SK-N-SH (cell line): ENCODE measurements at regions not wholly inside any gene's neighbourhood (a gene's known extent, or its start where the extent isn't known, plus 50 kb on each side); places are given as distances from the start of the nearest gene placed in this dataset.

Source experiments
- CTCF ChIA-PET: fragments of 300-600, 350-600 bp; formaldehyde crosslinking; extraction: SDS; loops from one replicate; lab custom pipeline; 2021; lab: Yijun Ruan, JAX
- POLR2A ChIA-PET: fragments of 350-600 bp; sonication (Branson Sonifier 250); formaldehyde crosslinking; extraction: SDS; loops from one replicate; lab custom pipeline; 2020; ENCODE audit warnings: antibody characterized with exemption, inconsistent platforms; lab: Yijun Ruan, JAX
- DNase-seq: peaks from one replicate; pipeline ENCODE4 v3.0.0; 2012
- H2AFZ ChIP-seq: fragments of 200-600 bp; sonication (generic); 2 replicates; pipeline ENCODE4 v1.8.1; 2016; ENCODE audit warnings: antibody characterized with exemption, mild to moderate bottlenecking, low read depth
- H3F3A ChIP-seq: fragments of 200-600 bp; sonication (generic); replicated peaks from 2 replicates; pipeline ENCODE3; 2016; ENCODE audit warnings: antibody characterized with exemption, mild to moderate bottlenecking; ENCODE audit not compliant: insufficient read depth
- H3K27ac ChIP-seq, 2 experiments: fragments of 200-500 bp in 1 of 2; fragments of 200-600 bp in 1 of 2; sonication (Bioruptor generic) in 1 of 2; sonication (generic), shearing (Covaris generic) in 1 of 2; 2 replicates each; pipeline versions ENCODE4 v1.5.1 to v1.6.1; 2014 to 2016; ENCODE audit warnings: low read depth in 2 of 2, inconsistent platforms in 1 of 2, low read length in 1 of 2, mild to moderate bottlenecking in 1 of 2, mixed read lengths in 1 of 2
- H3K27me3 ChIP-seq: fragments of 200-600 bp; sonication (generic), shearing (Covaris generic); 2 replicates; pipeline ENCODE4 v1.6.1; 2016; ENCODE audit warnings: mixed run types; ENCODE audit not compliant: insufficient read depth
- H3K36me3 ChIP-seq, 2 experiments: fragments of 200-500 bp in 1 of 2; fragments of 200-600 bp in 1 of 2; sonication (Bioruptor generic) in 1 of 2; sonication (generic) in 1 of 2; replicated peaks in 1 of 2; 2 replicates each; pipeline versions ENCODE3 to v1.5.1; 2014 to 2016; ENCODE audit warnings: low read length in 1 of 2, mild to moderate bottlenecking in 1 of 2; ENCODE audit not compliant: insufficient read depth in 2 of 2, control insufficient read depth in 1 of 2
- H3K4me1 ChIP-seq, 2 experiments: fragments of 200-500 bp in 1 of 2; fragments of 200-600 bp in 1 of 2; sonication (Bioruptor generic) in 1 of 2; sonication (generic), shearing (Covaris generic) in 1 of 2; 2 replicates each; pipeline versions ENCODE4 v1.5.1 to v1.6.1; 2014 to 2016; ENCODE audit warnings: low read depth in 1 of 2, low read length in 1 of 2, mixed run types in 1 of 2; ENCODE audit not compliant: insufficient read depth in 2 of 2, control insufficient read depth in 1 of 2
- H3K4me2 ChIP-seq: fragments of 200-600 bp; sonication (generic), shearing (Covaris generic); 2 replicates; pipeline ENCODE4 v1.6.1; 2017; ENCODE audit warnings: mixed run types
- H3K4me3 ChIP-seq, 2 experiments: fragments of 200-500 bp in 1 of 2; fragments of 200-600 bp in 1 of 2; sonication (Bioruptor generic) in 1 of 2; sonication (generic), shearing (Covaris generic) in 1 of 2; 2 replicates each; pipeline versions ENCODE4 v1.5.1 to v1.8.1; 2014 to 2016; ENCODE audit warnings: low read depth in 2 of 2, inconsistent platforms in 1 of 2, low read length in 1 of 2, mild to moderate bottlenecking in 1 of 2, mixed read lengths in 1 of 2, moderate library complexity in 1 of 2
- H3K79me2 ChIP-seq: fragments of 200-600 bp; sonication (generic); 2 replicates; pipeline ENCODE4 v1.8.1; 2017; ENCODE audit warnings: mild to moderate bottlenecking; ENCODE audit not compliant: insufficient read depth
- H3K9ac ChIP-seq: fragments of 200-600 bp; sonication (generic); 2 replicates; pipeline ENCODE4 v1.6.1; 2017; ENCODE audit warnings: mixed run types
- H3K9me2 ChIP-seq: fragments of 200-600 bp; sonication (generic); 2 replicates; pipeline ENCODE4 v1.6.1; 2017; ENCODE audit warnings: mixed run types
- H3K9me3 ChIP-seq: fragments of 200-600 bp; sonication (generic); 2 replicates; pipeline ENCODE4 v1.6.1; 2017; ENCODE audit warnings: mixed run types, mild to moderate bottlenecking, moderate library complexity
- H4K20me1 ChIP-seq: fragments of 200-600 bp; sonication (generic); 2 replicates; pipeline ENCODE4 v1.6.1; 2017; ENCODE audit warnings: mild to moderate bottlenecking, mixed run types; ENCODE audit not compliant: insufficient read depth
- CHD2 ChIP-seq: fragments of 150-350 bp; IDR thresholded peaks from 2 replicates; pipeline ENCODE4 v1.6.1; 2018; ENCODE audit warnings: low read length; ENCODE audit not compliant: partially characterized antibody
- ELF1 ChIP-seq: IDR thresholded peaks from 2 replicates; pipeline ENCODE4 v1.4.0; 2012
- EP300 ChIP-seq, 2 experiments: IDR thresholded peaks; 2 replicates each; pipeline versions ENCODE4 v1.4.0 to v1.6.1; 2012; ENCODE audit warnings: borderline replicate concordance in 1 of 2, low read depth in 1 of 2, low read length in 1 of 2
- GABPA ChIP-seq: IDR thresholded peaks from 2 replicates; pipeline ENCODE4 v1.4.0; 2012; ENCODE audit warnings: low read depth, mild to moderate bottlenecking
- GATA2 ChIP-seq: sonication (generic); formaldehyde crosslinking; IDR thresholded peaks from 2 replicates; pipeline ENCODE4 v1.5.0; 2020; ENCODE audit warnings: mild to moderate bottlenecking, missing genetic modification reagents
- IRF3 ChIP-seq: fragments of 150-350 bp; IDR thresholded peaks from 2 replicates; pipeline ENCODE4 v1.6.1; 2016; ENCODE audit warnings: mild to moderate bottlenecking, low read depth, low read length
- JUND ChIP-seq: IDR thresholded peaks from 2 replicates; pipeline ENCODE4 v1.4.0; 2012
- MEF2A ChIP-seq: IDR thresholded peaks from 2 replicates; pipeline ENCODE4 v1.4.0; 2012; ENCODE audit warnings: low read depth, borderline replicate concordance
- MXI1 ChIP-seq: IDR thresholded peaks from 2 replicates; pipeline ENCODE4 v1.6.1; 2012; ENCODE audit warnings: mild to moderate bottlenecking, low read depth, low read length, improper control_type of control experiment
- NFIC ChIP-seq: IDR thresholded peaks from 2 replicates; pipeline ENCODE4 v1.4.0; 2012; ENCODE audit warnings: borderline replicate concordance
- POLR2AphosphoS5 ChIP-seq: IDR thresholded peaks from 2 replicates; pipeline ENCODE4 v1.6.1; 2012; ENCODE audit warnings: low read depth, low read length
- RCOR1 ChIP-seq: fragments of 150-350 bp; IDR thresholded peaks from 2 replicates; pipeline ENCODE4 v1.6.1; 2017; ENCODE audit warnings: antibody characterized with exemption, low read length
- RFX5 ChIP-seq: IDR thresholded peaks from 2 replicates; pipeline ENCODE4 v1.6.1; 2012; ENCODE audit warnings: mild to moderate bottlenecking, improper control_type of control experiment, low read length
- RXRA ChIP-seq: IDR thresholded peaks from 2 replicates; pipeline ENCODE4 v1.4.0; 2012; ENCODE audit warnings: low read depth, mild to moderate bottlenecking, borderline replicate concordance
- SIN3A ChIP-seq: IDR thresholded peaks from 2 replicates; pipeline ENCODE4 v1.6.1; 2012; ENCODE audit warnings: low read depth, mild to moderate bottlenecking, low read length, moderate library complexity, borderline replicate concordance
- TCF12 ChIP-seq: IDR thresholded peaks from 2 replicates; pipeline ENCODE4 v1.4.0; 2012
- TEAD4 ChIP-seq: IDR thresholded peaks from 2 replicates; pipeline ENCODE4 v1.4.0; 2012; ENCODE audit warnings: mild to moderate bottlenecking, borderline replicate concordance; ENCODE audit not compliant: insufficient read depth
- USF1 ChIP-seq: IDR thresholded peaks from 2 replicates; pipeline ENCODE4 v1.4.0; 2012; ENCODE audit warnings: low read depth, borderline replicate concordance
- WGBS: methylation state at CpG from one replicate; pipeline ENCODE4 v1.1.6; 2017; ENCODE audit warnings: low lambda C conversion rate; 5-methylcytosine and 5-hydroxymethylcytosine counted together
- TF ChIP-seq, protein P1 (sequence below): fragments of 200-600 bp; sonication (generic); IDR thresholded peaks from 2 replicates; pipeline ENCODE4 v1.6.1; 2017; ENCODE audit warnings: antibody characterized with exemption, mild to moderate bottlenecking, moderate library complexity
- TF ChIP-seq, protein P2 (sequence below): fragments of 150-350 bp; IDR thresholded peaks from 2 replicates; pipeline ENCODE4 v1.6.1; 2017; ENCODE audit warnings: antibody characterized with exemption, low read length, low read depth, borderline replicate concordance

DNA sequence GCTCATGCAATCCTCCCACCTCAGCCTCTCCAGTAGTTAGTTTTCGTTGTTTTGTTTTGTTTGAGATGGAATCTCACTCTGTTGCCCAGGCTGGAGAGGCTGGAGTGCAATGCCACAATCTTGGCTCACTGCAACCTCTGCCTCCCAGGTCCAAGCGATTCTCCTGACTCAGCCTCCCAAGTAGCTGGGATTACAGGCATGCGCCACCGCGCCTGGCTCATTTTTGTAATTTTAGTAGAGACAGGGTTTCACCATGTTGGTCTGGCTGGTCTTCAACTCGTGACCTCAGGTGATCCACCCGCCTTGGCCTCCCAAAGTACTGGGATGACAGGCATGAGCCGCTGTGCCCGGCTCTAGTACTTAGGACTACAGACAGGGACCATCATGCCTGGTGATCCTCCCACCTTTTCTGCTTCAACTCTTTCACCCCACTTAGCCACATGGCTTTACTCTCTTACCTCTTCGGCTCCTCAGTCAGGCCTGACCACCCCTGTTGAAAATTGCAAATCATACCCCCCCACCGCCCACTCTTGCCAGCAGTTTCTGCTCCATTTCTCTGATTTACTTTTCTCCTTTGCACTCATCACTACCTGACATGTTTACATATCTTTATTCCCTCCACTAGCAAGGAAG lies 157.1 kb upstream of the GRK3 start:
- Histone ChIP-seq H3K36me3 (no peaks in the 10 kb centered on the region), H2AFZ (no peak overlapping the region), H3K4me1 (peaks cover 0 to 19% of the 10 kb centered on the region in 2 experiments; a peak in 1 of 4 replicates), H3K9me2 (no peaks in the 10 kb centered on the region), H3F3A (no peaks in the 10 kb centered on the region), H3K79me2 (peaks cover 7% of the 10 kb centered on the region), H3K9me3 (no peaks in the 10 kb centered on the region), H3K27ac (no peak overlapping the region), H3K27me3 (no peaks in the 10 kb centered on the region), H4K20me1 (no peaks in the 10 kb centered on the region; the same call in 1 of the 2 replicates), H3K4me3 (no peak overlapping the region), H3K4me2 (no peak overlapping the region), H3K9ac (no peak overlapping the region)
- ChIA-PET POLR2A (no interaction called here), CTCF (no interaction called here)
- 94% methylated on average over 4 of the region's 11 CpGs for WGBS
- no peak for DNase-seq
- TF ChIP-seq, protein P1, sequence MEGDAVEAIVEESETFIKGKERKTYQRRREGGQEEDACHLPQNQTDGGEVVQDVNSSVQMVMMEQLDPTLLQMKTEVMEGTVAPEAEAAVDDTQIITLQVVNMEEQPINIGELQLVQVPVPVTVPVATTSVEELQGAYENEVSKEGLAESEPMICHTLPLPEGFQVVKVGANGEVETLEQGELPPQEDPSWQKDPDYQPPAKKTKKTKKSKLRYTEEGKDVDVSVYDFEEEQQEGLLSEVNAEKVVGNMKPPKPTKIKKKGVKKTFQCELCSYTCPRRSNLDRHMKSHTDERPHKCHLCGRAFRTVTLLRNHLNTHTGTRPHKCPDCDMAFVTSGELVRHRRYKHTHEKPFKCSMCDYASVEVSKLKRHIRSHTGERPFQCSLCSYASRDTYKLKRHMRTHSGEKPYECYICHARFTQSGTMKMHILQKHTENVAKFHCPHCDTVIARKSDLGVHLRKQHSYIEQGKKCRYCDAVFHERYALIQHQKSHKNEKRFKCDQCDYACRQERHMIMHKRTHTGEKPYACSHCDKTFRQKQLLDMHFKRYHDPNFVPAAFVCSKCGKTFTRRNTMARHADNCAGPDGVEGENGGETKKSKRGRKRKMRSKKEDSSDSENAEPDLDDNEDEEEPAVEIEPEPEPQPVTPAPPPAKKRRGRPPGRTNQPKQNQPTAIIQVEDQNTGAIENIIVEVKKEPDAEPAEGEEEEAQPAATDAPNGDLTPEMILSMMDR, result no peak
- TF ChIP-seq RFX5, result no peak
- TF ChIP-seq RXRA, result no peak
- no peak for TF ChIP-seq GABPA

GRCh38 chr22:25407859-25408229 lies 156.6 kb upstream of the GRK3 start:
- Histone ChIP-seq H3K9me2 (no peaks in the 10 kb centered on the region), H3K36me3 (no peaks in the 10 kb centered on the region), H3K9me3 (no peaks in the 10 kb centered on the region), H3K27me3 (no peaks in the 10 kb centered on the region), H3K27ac (no peak overlapping the region), H3K79me2 (peaks cover 7% of the 10 kb centered on the region), H3F3A (no peaks in the 10 kb centered on the region), H3K4me1 (peaks cover 0 to 14% of the 10 kb centered on the region in 2 experiments; a peak in 1 of 4 replicates), H4K20me1 (no peaks in the 10 kb centered on the region), H3K4me3 (no peak overlapping the region), H3K4me2 (no peak overlapping the region), H2AFZ (no peak overlapping the region), H3K9ac (no peak overlapping the region)
- no peak for TF ChIP-seq SIN3A
- no peak for TF ChIP-seq EP300 (IDR thresholded peaks at IDR 0.05; ENCODE audit: borderline replicate concordance in 1 of 2, low read depth in 1 of 2, low read length in 1 of 2)
- no peak for TF ChIP-seq USF1
- no peak for TF ChIP-seq TCF12
- TF ChIP-seq RXRA, result no peak
- no peak for TF ChIP-seq GABPA
- TF ChIP-seq TEAD4, result no peak
- TF ChIP-seq MEF2A, result no peak
- TF ChIP-seq IRF3, result no peak
- TF ChIP-seq, protein P2, sequence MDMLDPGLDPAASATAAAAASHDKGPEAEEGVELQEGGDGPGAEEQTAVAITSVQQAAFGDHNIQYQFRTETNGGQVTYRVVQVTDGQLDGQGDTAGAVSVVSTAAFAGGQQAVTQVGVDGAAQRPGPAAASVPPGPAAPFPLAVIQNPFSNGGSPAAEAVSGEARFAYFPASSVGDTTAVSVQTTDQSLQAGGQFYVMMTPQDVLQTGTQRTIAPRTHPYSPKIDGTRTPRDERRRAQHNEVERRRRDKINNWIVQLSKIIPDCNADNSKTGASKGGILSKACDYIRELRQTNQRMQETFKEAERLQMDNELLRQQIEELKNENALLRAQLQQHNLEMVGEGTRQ, result no peak
- no peak for TF ChIP-seq NFIC
- no peak for TF ChIP-seq POLR2AphosphoS5
- TF ChIP-seq ELF1, result no peak
- no peak for TF ChIP-seq GATA2 (CRISPR knock-in tag)
- TF ChIP-seq RCOR1, result no peak
- TF ChIP-seq JUND, result no peak
- no peak for TF ChIP-seq CHD2
- TF ChIP-seq MXI1, result no peak
- WGBS, result 89% methylated on average over 2 of the region's 2 CpGs
- ChIA-PET CTCF (no interaction called here), POLR2A (no interaction called here)
- no peak for DNase-seq
